HepG2 (cell line): ENCODE measurements at regions not wholly inside any gene's neighbourhood (a gene's known extent, or its start where the extent isn't known, plus 50 kb on each side); places are given as distances from the start of the nearest gene placed in this dataset.
A peak's percentile ranks its signal among the peaks of the same experiment; 100 is the strongest.

Experiments
- ATAC-seq: fragments of 200-7000 bp; cut with Tn5 transposase; 3 replicates; pipeline ENCODE4 v1.9.1; 2020; ENCODE audit warnings: mild to moderate bottlenecking, moderate library complexity
- BruUV-seq: library from RNA; stranded (reverse); fragments of 400-500 nt; replicated peaks from 2 replicates; lab custom pipeline; 2021; lab: Mats Ljungman, UMichigan
- CTCF ChIA-PET: fragments of 300-600 bp; formaldehyde crosslinking; extraction: SDS; loops from one replicate; lab custom pipeline; 2021; ENCODE audit warnings: low total read pairs, inconsistent platforms, low intra/inter-chr PET ratio; lab: Yijun Ruan, JAX
- POLR2A ChIA-PET: fragments of 350-600 bp; sonication (Branson Sonifier 250); formaldehyde crosslinking; loops from one replicate; lab custom pipeline; 2020; ENCODE audit warnings: antibody characterized with exemption, inconsistent platforms; lab: Yijun Ruan, JAX
- DNase-seq: peaks from one replicate; pipeline ENCODE4 v3.0.0-alpha.2; 2015; ENCODE audit warnings: low spot score
- FAIRE-seq: peaks from 3 replicates; lab custom pipeline; 2011; peaks lifted over from hg19 to GRCh38; lab: Jason Lieb, UNC
- H2AFZ ChIP-seq: one replicate; pipeline ENCODE4 v1.6.1; 2011; ENCODE audit warnings: low read length, inconsistent platforms
- H3K27ac ChIP-seq: fragments of 300-600 bp; 3 replicates; pipeline ENCODE4 v1.8.0; 2011; ENCODE audit warnings: mixed run types, mild to moderate bottlenecking, mixed read lengths, low read length, inconsistent platforms; ENCODE audit not compliant: insufficient read depth; ENCODE audit errors: extremely low read length
- H3K27me3 ChIP-seq, 2 experiments: fragments of 200-600 bp in 1 of 2; 2 replicates in 1 of 2; 3 replicates in 1 of 2; pipeline versions ENCODE4 v1.6.0 to v1.8.0; 2011; ENCODE audit warnings: low read length in 2 of 2, mild to moderate bottlenecking in 2 of 2, moderate library complexity in 2 of 2, inconsistent platforms in 1 of 2; ENCODE audit not compliant: insufficient read depth in 2 of 2, control insufficient read depth in 1 of 2
- H3K36me3 ChIP-seq, 2 experiments: fragments of 200-600 bp in 1 of 2; replicated peaks in 1 of 2; 2 replicates in 1 of 2; 3 replicates in 1 of 2; pipeline versions ENCODE4 v1.5.1 to v1.8.0; 2011; ENCODE audit warnings: low read length in 2 of 2, inconsistent platforms in 1 of 2; ENCODE audit not compliant: insufficient read depth in 2 of 2, control insufficient read depth in 1 of 2
- H3K4me1 ChIP-seq: 2 replicates; pipeline ENCODE4 v1.5.1; 2012; ENCODE audit warnings: low read length, inconsistent platforms; ENCODE audit not compliant: insufficient read depth
- H3K4me2 ChIP-seq: 2 replicates; pipeline ENCODE4 v1.6.0; 2011; ENCODE audit warnings: low read depth, low read length, inconsistent platforms
- H3K4me3 ChIP-seq, 3 experiments: fragments of 200-600 bp in 1 of 3; sonication (generic), shearing (Covaris generic) in 1 of 3; replicated peaks in 1 of 3; 2 replicates each; pipeline ENCODE4 v1.5.1; 2011 to 2016; ENCODE audit warnings: low read length in 3 of 3, inconsistent platforms in 2 of 3, low read depth in 2 of 3, mild to moderate bottlenecking in 2 of 3, control low read depth in 1 of 3, mixed read lengths in 1 of 3; ENCODE audit not compliant: insufficient read depth in 1 of 3
- H3K79me2 ChIP-seq: one replicate; pipeline ENCODE4 v1.6.1; 2011; ENCODE audit warnings: low read length, inconsistent platforms; ENCODE audit not compliant: insufficient read depth
- H3K9ac ChIP-seq: 2 replicates; pipeline ENCODE4 v1.6.0; 2011; ENCODE audit warnings: mild to moderate bottlenecking, low read depth, low read length, inconsistent platforms; ENCODE audit not compliant: insufficient read depth
- H3K9me3 ChIP-seq: 2 replicates; pipeline ENCODE4 v1.5.1; 2012; ENCODE audit warnings: mild to moderate bottlenecking, low read length
- H4K20me1 ChIP-seq: 2 replicates; pipeline ENCODE4 v1.6.0; 2011; ENCODE audit warnings: inconsistent platforms, mild to moderate bottlenecking, low read length, moderate library complexity; ENCODE audit not compliant: insufficient read depth
- ARID5B ChIP-seq: IDR thresholded peaks from 2 replicates; pipeline ENCODE4 v1.4.0; 2020; ENCODE audit warnings: mild to moderate bottlenecking, missing genetic modification reagents
- DNMT1 ChIP-seq: sonication (generic); formaldehyde crosslinking; IDR thresholded peaks from 2 replicates; pipeline ENCODE4 v1.5.1; 2020; ENCODE audit warnings: mild to moderate bottlenecking, missing genetic modification reagents
- EED ChIP-seq: sonication (generic); formaldehyde crosslinking; IDR thresholded peaks from 2 replicates; pipeline ENCODE4 v1.5.0; 2020; ENCODE audit warnings: mild to moderate bottlenecking, missing genetic modification reagents
- HOMEZ ChIP-seq: IDR thresholded peaks from 2 replicates; pipeline ENCODE4 v1.6.1; 2016; ENCODE audit warnings: low read depth
- PREB ChIP-seq: sonication (generic); formaldehyde crosslinking; IDR thresholded peaks from 2 replicates; pipeline ENCODE4 v1.4.0; 2020; ENCODE audit warnings: missing genetic modification reagents
- TFDP1 ChIP-seq: IDR thresholded peaks from 2 replicates; pipeline ENCODE4 v1.6.1; 2016; ENCODE audit warnings: missing compliant biosample characterization, missing genetic modification reagents, borderline replicate concordance
- TFDP2 ChIP-seq: sonication (generic); formaldehyde crosslinking; IDR thresholded peaks from 2 replicates; pipeline ENCODE4 v1.4.0; 2020; ENCODE audit warnings: missing genetic modification reagents
- THYN1 ChIP-seq: sonication (generic); formaldehyde crosslinking; IDR thresholded peaks from 2 replicates; pipeline ENCODE4 v1.8.1; 2023; ENCODE audit warnings: low read depth, mild to moderate bottlenecking, moderate library complexity, missing genetic modification reagents, borderline replicate concordance
- ZBTB8A ChIP-seq: sonication (generic); formaldehyde crosslinking; IDR thresholded peaks from 2 replicates; pipeline ENCODE4 v1.4.0; 2020; ENCODE audit warnings: mild to moderate bottlenecking, low read depth, missing genetic modification reagents, borderline replicate concordance
- ZNF282 ChIP-seq: fragments of 450-650 bp; IDR thresholded peaks from 2 replicates; pipeline ENCODE4 v1.6.1; 2018; ENCODE audit not compliant: partially characterized antibody
- ZNF430 ChIP-seq: sonication (generic); formaldehyde crosslinking; IDR thresholded peaks from 2 replicates; pipeline ENCODE4 v1.9.0; 2021; ENCODE audit warnings: mild to moderate bottlenecking, missing genetic modification reagents
- ZNF773 ChIP-seq: sonication (generic); formaldehyde crosslinking; IDR thresholded peaks from 2 replicates; pipeline ENCODE4 v1.4.0; 2020; ENCODE audit warnings: missing genetic modification reagents, borderline replicate concordance
- WGBS: methylation state at CpG from one replicate; pipeline ENCODE4 v1.1.6; 2017; ENCODE audit warnings: low lambda C conversion rate; 5-methylcytosine and 5-hydroxymethylcytosine counted together
- in situ Hi-C: cut with HindIII; loops from 2 replicates; pipeline ENCODE4 v1.10.0; 2017; ENCODE audit warnings: low pct_unique_long_range_greater_than_20kb; ENCODE audit not compliant: extremely low pct_ligation_motif_present
- intact Hi-C: fragments of 100-400 bp; cut with micrococcal nuclease; formaldehyde crosslinking; loops from one replicate; pipeline ENCODE4 v1.10.0; 2022; ENCODE audit not compliant: unreplicated experiment

GRCh38 chr7:433558-433957, 86.1 kb downstream of the PDGFA start (continued):
- no peak for TF ChIP-seq TFDP1 (CRISPR knock-in tag)
- no peak for TF ChIP-seq THYN1 (CRISPR knock-in tag)
- TF ChIP-seq, all 625 proteins: peak for 0

- H3K9ac ChIP-seq: peak overlapping the region; percentile 49
- H3K27ac ChIP-seq: no peak overlapping the region
- DNase-seq (peak; percentile 75), ATAC-seq (peak; percentile 66), FAIRE-seq (peak; percentile 73)
- H3K4me1 ChIP-seq: peaks cover 46% of the 10 kb centered on the region
- H3K79me2 ChIP-seq: no peaks in the 10 kb centered on the region
- intact Hi-C loops (loop anchor here (5.0 to 10.0 kb wide), 2 partner anchors 50 to 67 kb away; no protein-coding TSS in a partner anchor), in situ Hi-C loops (no loop called here)
- peak overlapping the region; percentile 83 for H2AFZ ChIP-seq
- WGBS: 1% methylated on average over 29 of the region's 35 CpGs
- H3K4me2 ChIP-seq: peak overlapping the region; percentile 100
- H3K4me3 ChIP-seq: peak overlapping the region; percentile 10 to 72 (median 56)
- peaks cover 16 to 60% of the 10 kb centered on the region in 2 experiments for H3K27me3 ChIP-seq
- no peaks in the 10 kb centered on the region for H3K36me3 ChIP-seq
- ChIA-PET POLR2A (interaction anchor here (0.6 to 2.1 kb wide), 7 partner anchors 62 to 106 kb away, joined by 3 to 9 read pairs (median 3); no protein-coding TSS in a partner anchor), CTCF (no interaction called here)
- H4K20me1 ChIP-seq: no peaks in the 10 kb centered on the region
- H3K9me3 ChIP-seq: no peaks in the 10 kb centered on the region
- BruUV-seq: no TSS peak
- TF ChIP-seq ARID5B (CRISPR knock-in tag) (peak; percentile 76; the same call in 1 of the 2 replicates), DNMT1 (CRISPR knock-in tag) (no peak), TFDP2 (CRISPR knock-in tag) (no peak; the same call in 1 of the 2 replicates), HOMEZ (CRISPR knock-in tag) (no peak), ZNF282 (no peak), EED (CRISPR knock-in tag) (no peak; the same call in 1 of the 2 replicates), ZBTB8A (CRISPR knock-in tag) (no peak; the same call in 1 of the 2 replicates), ZNF773 (CRISPR knock-in tag) (no peak), ZNF430 (CRISPR knock-in tag) (no peak), PREB (no peak)
Observed at GRCh38 chr7:434891-435629, 84.6 kb downstream of the PDGFA start.
